ENCODE measurements at regions not wholly inside any gene's neighbourhood (a gene's known extent, or its start where the extent isn't known, plus 50 kb on each side); places are given as distances from the start of the nearest gene placed in this dataset.
A peak's percentile ranks its signal among the peaks of the same experiment; 100 is the strongest.
"Not testable (repeated sequence)": the region's sequence is repeated elsewhere in the genome, so short reads cannot be mapped to it uniquely, and the experiment has no call there.

DNA sequence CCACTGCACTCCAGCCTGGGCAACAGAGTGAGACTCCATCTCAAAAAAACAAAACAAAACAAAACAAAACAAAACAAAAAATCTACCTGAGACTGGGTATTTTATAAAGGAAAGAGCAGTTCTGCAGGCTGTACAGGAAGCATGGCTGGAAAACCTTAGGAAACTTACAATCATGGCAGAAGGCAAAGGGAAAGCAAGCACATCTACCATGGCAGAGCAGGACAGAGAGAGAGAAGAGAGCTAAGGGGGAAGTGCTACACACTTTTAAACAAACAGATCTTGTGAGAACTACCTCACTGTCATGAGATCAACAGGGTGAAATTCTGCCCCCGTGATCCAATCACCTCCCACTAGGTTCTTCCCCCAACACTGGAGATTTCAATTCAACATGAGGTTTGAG lies 198.3 kb upstream of the SAMSN1 start:
- Histone ChIP-seq H3K4me1 (ENCODE audit: insufficient read depth, low read length) (no peaks in the 10 kb centered on the region), H3K9me3 (ENCODE audit: control insufficient read depth in 1 of 2, low read length in 2 of 2) (no peaks in the 10 kb centered on the region), H3K4me3 (ENCODE audit: low read length in 2 of 2) (no peak overlapping the region), H3K36me3 (ENCODE audit: insufficient read depth, low read length) (no peaks in the 10 kb centered on the region), H3K27me3 (ENCODE audit: insufficient read depth, low read length) (no peaks in the 10 kb centered on the region), H3K27ac (ENCODE audit: low read depth, low read length) (no peak overlapping the region)
- no peaks in the 10 kb centered on the region for H3K4me1 Mint-ChIP-seq
- POLR2A ChIA-PET (ENCODE audit: partially characterized antibody) = no interaction called here
- peaks cover 1 to 7% of the 10 kb centered on the region in 2 donors for H3K27me3 Mint-ChIP-seq
- peaks cover 0 to 2% (median 0%) of the 10 kb centered on the region in 8 donors for H3K9me3 Mint-ChIP-seq
- no peak overlapping the region for H3K4me3 Mint-ChIP-seq
- DNase-seq = no peak
- intact Hi-C loops (cut with micrococcal nuclease) = no loop called here
- CTCF ChIA-PET (ENCODE audit: partially characterized antibody) = no interaction called here
- H3K36me3 Mint-ChIP-seq = no peaks in the 10 kb centered on the region
- no peak overlapping the region for H3K27ac Mint-ChIP-seq

DNA sequence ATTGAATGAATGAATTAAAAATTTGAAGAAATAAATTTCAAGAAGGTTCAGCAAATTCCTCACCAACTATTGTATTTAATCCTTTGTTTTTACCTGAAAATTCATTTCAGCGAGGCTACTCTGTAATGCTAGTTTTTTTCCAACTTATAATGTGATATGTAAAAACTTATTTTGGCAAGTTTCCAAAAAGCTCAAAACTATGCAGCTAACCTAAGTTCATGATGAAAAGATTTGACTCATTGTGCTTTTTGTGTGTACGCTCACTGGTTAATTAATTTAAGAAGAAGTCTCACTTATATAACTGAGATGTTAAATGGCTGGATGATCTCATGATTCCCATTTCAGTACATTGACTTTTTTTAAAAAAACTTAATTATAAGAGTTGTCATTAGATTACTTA lies 196.0 kb upstream of the SAMSN1 start:
- no peak overlapping the region for H3K4me3 ChIP-seq (ENCODE audit: low read length in 2 of 2)
- H3K4me3 Mint-ChIP-seq = no peak overlapping the region
- ChIA-PET POLR2A (ENCODE audit: partially characterized antibody) (no interaction called here), CTCF (ENCODE audit: partially characterized antibody) (no interaction called here)
- H3K27ac Mint-ChIP-seq = no peak overlapping the region
- H3K27me3 ChIP-seq (ENCODE audit: insufficient read depth, low read length) = no peaks in the 10 kb centered on the region
- H3K4me1 ChIP-seq (ENCODE audit: insufficient read depth, low read length) = no peaks in the 10 kb centered on the region
- peaks cover 0 to 2% of the 10 kb centered on the region in 2 donors for H3K27me3 Mint-ChIP-seq
- intact Hi-C loops (cut with micrococcal nuclease) = no loop called here
- peaks cover 0 to 2% (median 0%) of the 10 kb centered on the region in 8 donors for H3K9me3 Mint-ChIP-seq
- DNase-seq = no peak
- H3K27ac ChIP-seq (ENCODE audit: low read depth, low read length) = no peak overlapping the region
- H3K36me3 ChIP-seq (ENCODE audit: insufficient read depth, low read length) = no peaks in the 10 kb centered on the region
- H3K36me3 Mint-ChIP-seq = no peaks in the 10 kb centered on the region
- no peaks in the 10 kb centered on the region for H3K9me3 ChIP-seq (ENCODE audit: control insufficient read depth in 1 of 2, low read length in 2 of 2)
- peaks cover 0 to 6% (median 4%) of the 10 kb centered on the region in 4 donors for H3K4me1 Mint-ChIP-seq

DNA sequence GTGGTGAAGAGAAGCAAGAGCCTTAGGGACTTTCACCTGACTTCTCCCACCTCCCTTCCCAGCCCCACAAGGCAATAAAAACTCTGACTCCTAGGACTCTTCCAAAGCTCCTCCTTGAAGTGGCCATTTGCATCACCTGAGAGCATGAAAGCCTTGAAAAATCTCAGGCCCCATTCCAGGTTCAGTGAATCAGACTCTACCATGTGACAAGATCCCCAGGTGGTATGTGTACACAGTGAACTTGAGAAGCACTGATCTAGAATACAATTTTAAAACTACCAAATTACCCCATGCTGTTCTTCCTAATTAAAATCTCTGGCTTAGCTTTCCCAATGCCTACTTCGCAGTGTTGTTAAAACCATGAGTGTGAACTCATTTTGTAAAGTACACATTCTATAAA lies 195.1 kb upstream of the SAMSN1 start:
- no peaks in the 10 kb centered on the region for H3K36me3 Mint-ChIP-seq
- POLR2A ChIA-PET (ENCODE audit: partially characterized antibody) = no interaction called here
- peaks cover 0 to 2% (median 0%) of the 10 kb centered on the region in 8 donors for H3K9me3 Mint-ChIP-seq
- no peak overlapping the region for H3K27ac ChIP-seq (ENCODE audit: low read depth, low read length)
- no peaks in the 10 kb centered on the region for H3K36me3 ChIP-seq (ENCODE audit: insufficient read depth, low read length)
- H3K9me3 ChIP-seq (ENCODE audit: control insufficient read depth in 1 of 2, low read length in 2 of 2) = no peaks in the 10 kb centered on the region
- no peak overlapping the region for H3K4me3 ChIP-seq (ENCODE audit: low read length in 2 of 2)
- no peak for DNase-seq
- peaks cover under 1% of the 10 kb centered on the region for H3K4me1 ChIP-seq (ENCODE audit: insufficient read depth, low read length)
- no peak overlapping the region for H3K27ac Mint-ChIP-seq
- no peaks in the 10 kb centered on the region for H3K27me3 ChIP-seq (ENCODE audit: insufficient read depth, low read length)
- peaks cover 0 to 2% of the 10 kb centered on the region in 2 donors for H3K27me3 Mint-ChIP-seq
- intact Hi-C loops (cut with micrococcal nuclease) = no loop called here
- CTCF ChIA-PET (ENCODE audit: partially characterized antibody) = no interaction called here
- H3K4me1 Mint-ChIP-seq = peaks cover 0 to 8% (median 6%) of the 10 kb centered on the region in 4 donors
- no peak overlapping the region for H3K4me3 Mint-ChIP-seq

DNA sequence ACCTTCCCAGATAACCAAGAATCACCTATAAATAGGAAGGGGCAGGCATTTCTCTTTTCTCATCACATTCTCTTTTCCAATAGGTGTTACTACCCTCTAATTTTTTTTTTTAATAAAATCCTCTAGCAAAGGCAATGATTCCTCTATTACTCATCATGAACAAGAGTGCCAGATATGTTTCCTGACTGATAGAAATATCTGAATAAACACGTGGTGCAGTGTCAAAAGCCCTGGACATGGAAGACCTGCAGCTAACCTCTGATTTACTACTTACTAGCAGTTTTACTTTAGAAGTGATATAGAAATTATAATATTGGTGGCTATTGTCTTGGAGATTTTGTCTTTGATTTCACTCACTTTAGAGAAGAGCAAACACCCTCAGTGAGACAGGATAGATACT lies 194.6 kb upstream of the SAMSN1 start:
- ChIA-PET POLR2A (ENCODE audit: partially characterized antibody) (no interaction called here), CTCF (ENCODE audit: partially characterized antibody) (no interaction called here)
- Histone ChIP-seq H3K36me3 (ENCODE audit: insufficient read depth, low read length) (no peaks in the 10 kb centered on the region), H3K4me3 (ENCODE audit: low read length in 2 of 2) (no peak overlapping the region), H3K27me3 (ENCODE audit: insufficient read depth, low read length) (no peaks in the 10 kb centered on the region), H3K27ac (ENCODE audit: low read depth, low read length) (no peak overlapping the region), H3K9me3 (ENCODE audit: control insufficient read depth in 1 of 2, low read length in 2 of 2) (no peaks in the 10 kb centered on the region), H3K4me1 (ENCODE audit: insufficient read depth, low read length) (peaks cover 4% of the 10 kb centered on the region)
- intact Hi-C loops (cut with micrococcal nuclease) = no loop called here
- peaks cover 0 to 9% (median 8%) of the 10 kb centered on the region in 4 donors for H3K4me1 Mint-ChIP-seq
- H3K9me3 Mint-ChIP-seq = peaks cover 0 to 2% (median 0%) of the 10 kb centered on the region in 8 donors
- H3K27ac Mint-ChIP-seq = no peak overlapping the region
- no peaks in the 10 kb centered on the region for H3K36me3 Mint-ChIP-seq
- H3K4me3 Mint-ChIP-seq = no peak overlapping the region
- DNase-seq = no peak
- peaks cover 0 to 2% of the 10 kb centered on the region in 2 donors for H3K27me3 Mint-ChIP-seq

DNA sequence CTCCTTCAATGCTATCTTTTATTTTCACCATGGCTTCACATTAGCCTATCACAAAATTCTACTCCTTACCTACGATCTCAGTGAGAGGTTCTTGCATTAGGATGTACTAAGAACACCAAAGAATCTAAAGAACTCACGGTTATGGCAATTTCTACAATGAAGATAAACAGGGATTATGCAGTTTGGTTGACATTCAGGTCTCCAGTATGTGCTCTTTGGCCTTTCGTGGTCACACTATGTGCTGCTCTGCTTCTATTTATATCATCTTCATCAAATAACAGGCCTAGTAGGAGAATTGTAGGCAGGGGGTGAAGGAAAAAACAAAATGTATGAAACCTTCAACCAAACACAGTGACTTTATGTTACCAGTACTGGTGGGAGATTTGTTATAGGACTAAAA lies 194.0 kb upstream of the SAMSN1 start:
- Histone ChIP-seq H3K9me3 (ENCODE audit: control insufficient read depth in 1 of 2, low read length in 2 of 2) (no peaks in the 10 kb centered on the region), H3K4me1 (ENCODE audit: insufficient read depth, low read length) (peaks cover 4% of the 10 kb centered on the region), H3K36me3 (ENCODE audit: insufficient read depth, low read length) (no peaks in the 10 kb centered on the region), H3K27ac (ENCODE audit: low read depth, low read length) (no peak overlapping the region), H3K4me3 (ENCODE audit: low read length in 2 of 2) (no peak overlapping the region), H3K27me3 (ENCODE audit: insufficient read depth, low read length) (no peaks in the 10 kb centered on the region)
- ChIA-PET POLR2A (ENCODE audit: partially characterized antibody) (no interaction called here), CTCF (ENCODE audit: partially characterized antibody) (no interaction called here)
- H3K27me3 Mint-ChIP-seq = peaks cover 0 to 2% of the 10 kb centered on the region in 2 donors
- no peak for DNase-seq
- peaks cover 0 to 2% (median 0%) of the 10 kb centered on the region in 8 donors for H3K9me3 Mint-ChIP-seq
- H3K27ac Mint-ChIP-seq = no peak overlapping the region
- H3K36me3 Mint-ChIP-seq = no peaks in the 10 kb centered on the region
- no peak overlapping the region for H3K4me3 Mint-ChIP-seq
- H3K4me1 Mint-ChIP-seq = peaks cover 0 to 9% (median 8%) of the 10 kb centered on the region in 4 donors
- intact Hi-C loops (cut with micrococcal nuclease) = no loop called here

DNA sequence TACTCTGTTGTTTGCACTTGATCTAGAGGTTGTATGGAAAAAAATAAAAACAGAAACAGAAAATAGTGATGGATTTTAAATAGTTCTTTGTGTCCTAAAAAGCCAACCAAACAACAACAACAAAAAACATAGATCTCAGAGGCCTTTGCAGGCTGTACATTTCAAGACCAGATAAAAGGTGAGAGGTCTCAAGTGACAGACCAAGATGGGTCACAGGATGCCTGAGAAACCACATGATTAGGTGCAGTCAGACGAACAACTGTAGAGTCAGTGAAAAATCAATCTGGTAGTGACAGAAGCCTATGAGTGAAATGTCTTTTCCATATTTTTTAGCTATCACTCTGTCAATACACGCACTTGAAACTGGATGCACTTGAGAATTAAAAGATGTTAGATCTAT lies 193.5 kb upstream of the SAMSN1 start:
- no peaks in the 10 kb centered on the region for H3K9me3 ChIP-seq (ENCODE audit: control insufficient read depth in 1 of 2, low read length in 2 of 2)
- H3K27ac Mint-ChIP-seq = no peak overlapping the region
- POLR2A ChIA-PET (ENCODE audit: partially characterized antibody) = no interaction called here

DNA sequence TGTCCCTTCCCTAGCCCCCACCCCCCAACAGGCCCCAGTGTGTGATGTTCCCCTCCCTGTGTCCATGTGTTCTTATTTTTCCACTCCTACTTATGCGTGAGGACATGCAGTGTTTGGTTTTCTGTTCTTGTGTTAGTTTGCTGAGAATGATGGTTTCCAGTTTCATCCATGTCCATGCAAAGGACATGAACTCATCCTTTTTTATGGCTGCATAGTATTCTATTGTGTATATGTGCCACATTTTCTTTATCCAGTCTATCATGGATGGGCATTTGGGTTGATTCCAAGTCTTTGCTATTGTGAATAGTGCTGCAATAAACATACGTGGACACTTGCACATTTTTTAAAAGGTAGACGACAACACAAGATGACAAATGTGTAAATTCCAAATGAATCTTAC lies 192.5 kb upstream of the SAMSN1 start:
- POLR2A ChIA-PET (ENCODE audit: partially characterized antibody) = interaction anchor here (0.6 to 1.1 kb wide), 3 partner anchors 135 to 205 kb away, joined by 3 to 5 read pairs (median 4); no protein-coding TSS in a partner anchor
- not testable (repeated sequence) for H3K27me3 ChIP-seq (ENCODE audit: insufficient read depth, low read length); H3K36me3 Mint-ChIP-seq; H3K4me3 ChIP-seq (ENCODE audit: low read length in 2 of 2); DNase-seq; H3K27ac Mint-ChIP-seq; H3K27ac ChIP-seq (ENCODE audit: low read depth, low read length); H3K27me3 Mint-ChIP-seq; H3K9me3 ChIP-seq (ENCODE audit: control insufficient read depth in 1 of 2, low read length in 2 of 2); H3K36me3 ChIP-seq (ENCODE audit: insufficient read depth, low read length); H3K9me3 Mint-ChIP-seq; H3K4me1 ChIP-seq (ENCODE audit: insufficient read depth, low read length); H3K4me1 Mint-ChIP-seq
- CTCF ChIA-PET (ENCODE audit: partially characterized antibody) = interaction anchor here (0.8 to 3.7 kb wide), 42 partner anchors 9 to 744 kb away, joined by 3 to 30 read pairs (median 4); partner anchors contain the start of gene HSPA13
- intact Hi-C loops (cut with micrococcal nuclease) = loop anchor here (1.0 to 5.0 kb wide), 11 partner anchors 61 to 854 kb away; partner anchors contain the start of gene SAMSN1
- peak overlapping the region in 1 of 8 donors; percentile 45 for H3K4me3 Mint-ChIP-seq

More for the DNA sequence above, 193.5 kb upstream of the SAMSN1 start:
- H3K4me3 ChIP-seq (ENCODE audit: low read length in 2 of 2) = no peak overlapping the region
- Mint-ChIP-seq H3K4me3 (no peak overlapping the region), H3K27me3 (peaks cover 0 to 2% of the 10 kb centered on the region in 2 donors), H3K36me3 (no peaks in the 10 kb centered on the region), H3K9me3 (peaks cover 0 to 2% (median 0%) of the 10 kb centered on the region in 8 donors), H3K4me1 (peaks cover 0 to 9% (median 8%) of the 10 kb centered on the region in 4 donors)
- peaks cover 4% of the 10 kb centered on the region for H3K4me1 ChIP-seq (ENCODE audit: insufficient read depth, low read length)
- CTCF ChIA-PET (ENCODE audit: partially characterized antibody) = no interaction called here
- DNase-seq = no peak
- H3K27me3 ChIP-seq (ENCODE audit: insufficient read depth, low read length) = no peaks in the 10 kb centered on the region
- H3K36me3 ChIP-seq (ENCODE audit: insufficient read depth, low read length) = no peaks in the 10 kb centered on the region
- no peak overlapping the region for H3K27ac ChIP-seq (ENCODE audit: low read depth, low read length)
- intact Hi-C loops (cut with micrococcal nuclease) = loop anchor here (2.0 to 5.0 kb wide), 9 partner anchors 62 to 853 kb away; partner anchors contain the start of gene SAMSN1

Data from CD4-positive, alpha-beta memory T cell (primary cell).